ENCODE measurements at regions not wholly inside any gene's neighbourhood (a gene's known extent, or its start where the extent isn't known, plus 50 kb on each side); places are given as distances from the start of the nearest gene placed in this dataset.

DNA sequence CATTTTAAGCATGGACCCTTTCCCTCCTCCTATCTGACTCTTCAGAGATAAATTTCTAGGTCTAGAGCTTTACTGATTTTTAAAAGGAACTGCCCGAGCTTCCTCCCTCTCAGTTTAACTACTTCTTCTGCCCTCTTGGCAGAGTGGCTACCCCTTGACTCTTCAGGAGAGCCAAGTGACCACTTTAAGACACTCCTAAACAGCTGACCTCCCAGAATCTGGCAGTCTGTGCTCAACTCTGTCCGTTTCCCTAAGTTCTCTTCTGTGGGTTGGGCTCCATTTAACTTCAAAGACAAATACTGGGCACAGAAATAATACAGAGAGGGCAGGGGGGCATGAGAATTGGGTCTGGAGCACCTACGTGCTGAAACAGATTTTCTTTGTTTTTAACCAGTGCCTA lies 196.3 kb upstream of the FOXD3 start:
- DNase-seq, result no peak

DNA sequence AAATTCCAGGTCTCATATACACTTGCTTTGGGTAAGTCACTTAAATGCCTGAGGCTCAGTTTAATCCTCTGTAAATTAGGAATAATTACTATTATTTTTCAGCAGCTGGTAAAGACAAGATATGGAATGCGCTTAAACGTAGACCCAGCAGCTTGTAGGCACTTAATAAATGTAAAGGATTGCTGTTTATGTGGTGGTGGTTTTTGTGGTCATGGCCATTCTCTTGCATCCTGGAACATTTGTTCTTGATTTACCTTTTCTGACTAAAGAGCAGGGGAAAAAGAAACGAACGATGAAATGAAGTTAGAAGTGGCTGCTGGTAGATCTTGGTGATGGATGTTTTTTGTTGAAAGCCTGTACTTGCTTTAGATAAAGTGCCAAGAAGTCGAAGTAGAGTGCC lies 195.0 kb upstream of the FOXD3 start:
- peak; percentile 40 for DNase-seq

DNA sequence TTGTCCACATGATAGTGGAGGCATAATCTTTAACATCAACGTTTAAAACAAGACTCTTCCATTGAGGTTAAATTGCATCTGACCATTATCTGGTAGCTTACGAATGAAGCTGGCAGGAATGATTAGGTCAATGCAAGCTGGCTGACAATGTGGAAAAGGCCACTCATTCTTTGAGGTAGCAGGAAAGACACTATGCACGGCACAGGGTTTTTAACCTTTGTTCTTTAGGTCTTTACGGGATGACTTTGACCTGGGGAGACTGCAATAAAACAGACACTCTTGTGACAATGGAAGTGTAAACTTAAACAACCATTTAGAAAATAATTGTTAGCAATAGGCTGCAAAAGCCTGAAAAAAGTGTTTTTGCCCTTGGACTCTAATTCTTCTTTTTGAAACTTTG lies 193.8 kb upstream of the FOXD3 start:
- DNase-seq, result no peak

DNA sequence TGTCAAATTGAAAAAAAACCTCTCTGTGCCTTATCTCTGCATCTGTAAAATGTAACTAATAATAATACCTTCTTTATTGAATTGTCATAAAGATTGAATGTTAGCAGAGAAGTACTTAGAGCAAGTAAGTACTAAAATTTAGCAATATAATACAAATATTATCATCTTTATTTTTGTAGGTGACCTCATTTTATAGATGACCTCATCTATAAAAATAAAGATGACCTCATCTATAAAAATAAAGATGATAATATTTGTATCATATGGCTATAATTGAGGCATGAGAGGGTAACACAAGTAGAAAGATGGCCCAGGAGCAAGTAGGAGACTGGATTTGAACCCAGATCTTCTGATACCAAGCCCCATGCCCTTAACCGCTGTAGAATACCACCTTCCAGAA lies 193.2 kb upstream of the FOXD3 start:
- no peak for DNase-seq

DNA sequence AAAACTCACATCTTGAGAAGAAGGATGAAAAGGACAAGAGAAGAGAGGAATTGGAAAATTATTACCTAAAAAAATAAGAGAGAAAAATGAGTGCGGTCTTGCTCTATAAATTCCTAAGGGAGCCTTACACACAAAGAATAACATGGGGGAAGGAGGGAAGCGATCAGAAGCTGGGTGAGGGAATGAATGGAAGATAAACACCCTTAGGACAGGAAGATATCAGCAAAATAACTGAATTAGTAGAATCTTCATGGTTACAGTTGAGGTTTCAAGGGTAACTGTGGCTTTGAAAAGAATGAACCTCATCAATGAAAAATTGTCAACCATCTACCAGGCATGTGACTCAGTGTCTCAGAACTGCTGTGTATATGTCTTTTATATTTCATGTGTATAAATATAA lies 192.5 kb upstream of the FOXD3 start:
- DNase-seq, result no peak

DNA sequence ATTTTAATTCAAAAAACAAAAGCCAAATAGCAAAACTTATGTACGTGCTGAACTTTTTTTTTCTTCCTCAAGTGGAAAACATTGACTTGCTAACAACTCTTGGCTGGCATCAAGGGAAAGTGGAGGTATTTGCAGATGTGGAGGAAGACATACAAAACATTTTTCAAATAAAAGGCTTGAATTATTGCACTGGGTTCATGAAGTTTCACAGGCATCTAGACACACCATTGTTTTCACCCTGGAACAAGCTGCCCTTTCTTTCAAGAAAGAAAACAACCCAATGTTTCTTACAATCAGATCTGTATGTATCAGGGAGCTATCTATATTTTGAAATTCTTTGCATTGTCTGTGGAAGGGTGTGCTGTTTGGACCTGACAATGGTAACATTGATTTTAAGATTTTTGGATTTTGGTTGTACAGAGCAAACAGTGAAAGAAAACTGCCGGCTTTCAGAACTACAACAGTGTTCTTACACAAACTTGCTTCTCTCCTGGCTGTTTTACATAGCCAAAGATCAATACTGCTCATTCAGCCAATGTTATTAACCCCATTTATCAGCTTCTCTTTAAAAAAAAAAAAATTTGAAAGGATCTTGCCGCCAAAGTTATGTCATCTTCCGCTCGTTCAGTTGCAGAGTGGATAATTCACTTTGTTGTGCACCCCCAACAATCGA lies 187.7 kb upstream of the FOXD3 start:
- DNase-seq, result no peak

DNA sequence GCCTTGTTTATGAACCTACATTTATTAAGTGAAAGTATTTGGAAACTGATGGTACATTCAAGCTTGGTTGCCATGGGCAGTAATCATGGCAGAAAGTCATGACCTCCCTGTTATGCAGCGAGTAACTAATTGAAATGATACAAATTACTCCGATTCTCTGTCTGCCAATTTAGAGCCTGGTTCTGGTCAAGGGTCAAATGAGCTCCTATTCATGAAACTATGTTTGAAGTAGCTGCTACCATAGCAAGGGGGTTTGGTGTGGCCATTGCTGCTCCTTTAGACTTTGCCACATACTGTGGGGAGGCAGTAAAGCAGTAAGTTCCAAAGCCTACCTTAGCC lies 187.2 kb upstream of the FOXD3 start:
- DNase-seq, result no peak

DNA sequence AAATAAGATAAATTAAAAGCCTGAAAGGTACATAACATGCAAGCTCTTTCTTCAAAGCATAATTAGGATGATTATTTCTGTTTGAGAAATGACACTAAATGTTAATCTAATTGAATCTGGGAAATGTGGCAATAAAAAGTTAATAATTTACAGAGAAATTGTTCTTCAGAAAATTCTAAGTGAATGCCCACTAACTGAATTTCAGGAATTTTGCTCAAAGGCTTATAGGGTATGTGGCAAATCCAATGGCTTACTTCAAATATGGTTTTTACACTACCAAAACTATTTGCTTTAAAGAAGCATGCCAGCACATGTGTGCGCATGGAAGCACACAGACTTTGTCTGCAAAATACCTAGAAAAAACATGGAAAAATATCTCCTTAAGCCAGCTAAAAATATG lies 186.6 kb upstream of the FOXD3 start:
- no peak for DNase-seq

DNA sequence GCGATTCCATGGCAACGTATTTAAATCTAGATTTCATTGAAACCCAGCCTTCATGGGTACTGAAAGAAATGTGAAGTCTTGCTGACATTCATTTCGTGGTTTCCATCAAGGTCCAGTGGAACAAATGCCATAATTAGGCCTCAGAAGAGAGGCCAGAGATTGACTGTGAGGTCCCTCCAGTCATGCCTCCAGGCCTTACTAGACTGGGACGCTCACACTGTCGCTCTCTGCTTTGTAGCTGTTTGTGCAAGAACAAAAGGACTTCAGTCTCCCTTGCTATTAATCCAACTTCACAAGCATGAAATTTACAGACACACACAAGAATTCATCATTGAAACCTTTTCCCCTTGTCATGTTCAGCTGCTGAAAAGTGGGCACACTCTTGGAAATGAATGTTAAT lies 180.4 kb upstream of the FOXD3 start:
- DNase-seq, result no peak

DNA sequence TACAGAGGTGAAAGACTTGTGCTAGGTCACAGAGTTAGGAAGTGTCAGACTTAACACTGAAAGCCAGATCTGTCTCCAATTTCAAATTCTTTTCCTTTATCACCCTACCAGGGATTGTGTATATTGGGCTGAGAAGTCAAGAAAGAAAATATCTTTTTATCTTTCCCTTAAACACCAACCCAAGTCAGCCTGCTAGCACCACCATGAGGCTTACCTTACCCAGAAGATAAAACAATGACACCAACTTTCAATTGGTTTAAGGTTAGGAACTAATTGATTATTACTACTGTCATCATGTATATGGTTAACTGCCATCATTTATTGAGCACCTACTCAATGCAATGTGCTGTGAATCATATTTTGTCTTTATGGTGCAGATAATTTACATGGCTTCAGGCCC lies 178.9 kb upstream of the FOXD3 start:
- peak; percentile 5 for DNase-seq

DNA sequence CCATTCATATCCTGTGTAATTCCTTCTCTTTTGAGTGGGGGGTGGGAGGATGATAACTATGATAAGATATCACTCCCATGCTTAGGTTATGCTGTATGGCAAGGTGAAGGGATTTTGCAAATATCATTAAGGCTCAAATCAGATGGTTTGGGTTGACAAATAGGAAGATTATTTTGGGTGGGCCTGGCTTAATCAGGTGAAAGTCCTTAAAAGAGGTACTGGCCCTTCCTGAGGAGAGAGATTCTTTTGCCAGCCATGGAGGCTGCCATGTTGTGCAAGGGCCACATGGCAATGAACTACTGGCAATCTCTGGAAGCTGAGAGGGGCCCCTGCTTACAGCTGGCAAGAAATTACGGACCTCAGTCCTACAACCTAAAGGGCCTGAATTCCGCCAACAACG lies 174.6 kb upstream of the FOXD3 start:
- DNase-seq, result no peak

DNA sequence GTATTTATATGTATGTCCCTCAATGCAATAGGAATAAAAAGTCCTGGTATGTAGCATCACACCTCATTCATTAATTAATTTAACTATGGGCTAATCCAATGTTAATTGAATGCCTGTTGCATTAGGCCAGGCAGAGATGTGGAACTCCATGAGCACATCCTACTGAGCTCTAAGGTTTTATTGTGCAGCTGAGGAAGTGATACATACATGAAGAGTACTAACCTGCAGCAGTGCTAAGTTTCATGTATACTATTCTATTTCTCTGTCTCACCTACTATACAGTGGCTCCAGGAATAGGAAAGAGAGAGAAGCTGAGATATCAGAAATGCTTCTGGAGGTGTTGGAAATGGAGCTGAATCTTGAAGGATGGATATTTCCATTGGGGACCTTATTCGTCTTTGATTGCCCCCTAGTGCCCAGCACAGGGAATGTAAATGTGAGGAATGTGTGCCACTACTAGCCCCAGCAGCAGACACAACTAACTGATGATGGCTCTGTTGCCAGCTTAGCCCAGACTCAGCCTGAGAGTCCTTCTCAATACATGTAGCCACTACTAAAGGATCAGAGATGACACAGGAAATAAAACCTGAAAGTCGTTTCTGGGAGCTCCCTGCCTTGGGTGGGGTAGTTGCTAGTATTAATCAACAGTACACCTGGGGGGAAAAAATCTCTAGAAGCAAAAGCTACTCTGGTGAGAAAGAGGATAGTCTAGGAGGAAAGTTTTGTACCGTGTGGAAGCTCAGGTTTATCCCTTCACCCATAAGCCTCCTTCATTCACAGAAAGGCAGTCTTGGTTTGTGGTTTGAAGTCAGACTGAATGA lies 173.3 kb upstream of the FOXD3 start:
- DNase-seq, result peak; percentile 64

DNA sequence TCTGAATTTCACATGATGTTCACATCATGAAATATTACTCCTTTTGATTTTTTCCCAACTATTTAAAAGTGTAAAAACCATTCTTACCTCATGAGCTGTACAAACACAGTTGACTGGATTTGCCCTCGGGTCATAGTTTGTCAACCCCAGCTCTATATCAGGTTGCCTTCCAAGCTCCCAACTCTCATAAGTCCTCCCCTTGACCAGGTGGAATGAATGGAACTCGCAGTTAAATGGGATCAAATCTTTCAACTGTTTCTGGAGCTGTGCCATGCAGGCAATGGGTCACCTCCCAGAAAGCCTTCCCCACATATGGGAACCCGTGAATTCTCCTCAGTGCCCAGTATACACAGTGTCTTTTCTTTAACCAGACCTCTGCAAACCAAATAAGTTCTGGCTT lies 169.8 kb upstream of the FOXD3 start:
- no peak for DNase-seq

DNA sequence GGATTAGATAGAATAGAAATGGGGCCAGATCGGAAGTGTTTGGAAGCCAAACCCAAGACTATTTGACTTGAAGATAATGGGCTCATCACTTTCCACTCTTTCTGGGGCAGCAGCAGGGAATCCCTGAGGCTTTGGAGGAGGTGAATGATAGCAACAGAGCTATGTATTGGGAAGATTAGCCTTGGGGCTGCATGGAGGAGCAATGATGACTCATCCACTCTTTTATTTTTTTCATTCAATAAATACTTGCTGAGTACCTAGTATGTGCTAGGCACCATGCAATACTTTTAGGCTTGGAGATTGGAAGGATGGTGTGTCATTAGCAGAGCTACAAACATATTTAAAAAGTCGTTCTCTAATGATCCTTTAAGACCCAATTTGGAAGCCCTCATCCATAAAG lies 166.9 kb upstream of the FOXD3 start:
- DNase-seq, result no peak

DNA sequence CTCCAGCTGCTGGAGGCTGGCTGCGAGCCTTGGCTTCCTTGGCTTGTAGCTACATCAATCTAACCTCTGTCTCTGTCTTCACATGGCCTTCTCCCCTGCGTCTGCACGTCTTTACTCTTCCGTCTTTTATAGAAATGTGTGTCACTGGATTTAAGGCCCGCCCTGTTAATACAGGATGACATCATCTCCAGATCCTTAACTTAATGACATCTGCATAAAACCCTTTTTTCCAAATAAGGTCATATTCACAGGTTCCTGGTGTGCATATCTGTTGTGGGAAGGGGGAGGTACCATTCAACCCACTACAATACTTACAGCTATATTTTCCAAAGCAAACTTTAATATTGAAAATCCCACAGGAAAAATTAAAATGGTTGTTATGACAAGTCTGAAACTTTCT lies 165.3 kb upstream of the FOXD3 start:
- DNase-seq, result peak; percentile 13

DNA sequence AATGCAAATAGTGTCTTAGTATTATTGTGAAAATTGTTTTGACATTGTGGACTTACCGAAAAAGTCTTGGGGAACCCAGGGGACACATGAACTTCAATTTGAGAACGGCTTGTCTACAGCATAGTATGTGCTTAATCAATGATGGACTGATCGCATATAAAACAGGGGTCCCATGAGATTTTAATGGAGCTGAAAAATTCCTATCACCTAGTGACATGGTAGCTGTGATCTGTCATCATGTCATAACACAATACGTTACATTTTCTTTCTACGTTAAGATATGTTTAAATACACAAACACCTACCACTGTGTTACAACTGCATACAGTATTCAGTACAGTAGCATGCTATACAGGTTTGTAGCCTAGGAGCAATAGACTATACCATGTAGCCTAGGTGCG lies 153.3 kb upstream of the FOXD3 start:
- DNase-seq, result no peak

DNA sequence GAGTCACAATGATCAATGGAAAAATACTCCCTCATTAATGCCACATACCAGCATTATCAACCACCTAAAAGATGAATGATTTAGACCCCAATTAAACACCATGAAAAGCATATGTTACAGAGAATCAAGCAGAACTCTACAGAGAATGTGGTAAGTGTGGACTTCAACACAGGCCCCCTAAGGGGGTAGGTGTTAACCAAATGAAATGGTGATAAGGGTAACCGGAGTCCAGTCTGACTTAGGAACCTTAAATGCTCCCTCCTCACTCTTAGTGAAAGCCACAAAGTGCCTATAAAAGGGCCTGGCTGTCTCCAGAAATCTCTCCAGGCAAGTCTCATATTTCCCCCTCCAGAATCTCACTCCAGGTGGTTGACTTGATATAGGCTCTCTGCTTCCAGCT lies 149.2 kb upstream of the FOXD3 start:
- no peak for DNase-seq

DNA sequence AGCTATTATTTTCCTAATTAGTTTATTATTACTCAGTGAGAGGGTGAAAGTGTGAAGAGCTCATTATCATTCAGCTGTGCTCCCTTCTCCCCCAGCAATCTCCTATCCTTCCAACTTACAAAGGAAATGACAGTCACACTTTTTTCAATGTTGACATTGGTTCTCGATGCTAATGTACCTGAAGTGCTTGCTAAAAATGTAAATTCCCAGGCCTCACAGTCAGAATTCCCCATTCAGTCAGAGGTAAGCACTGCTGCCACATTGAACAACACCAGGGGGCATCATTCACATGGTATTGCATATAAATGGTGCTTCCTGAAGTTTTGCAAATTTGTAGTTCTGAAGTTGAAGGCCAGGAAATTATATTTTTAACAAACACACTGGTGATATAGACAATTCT lies 132.7 kb upstream of the FOXD3 start:
- DNase-seq, result peak; percentile 57

DNA sequence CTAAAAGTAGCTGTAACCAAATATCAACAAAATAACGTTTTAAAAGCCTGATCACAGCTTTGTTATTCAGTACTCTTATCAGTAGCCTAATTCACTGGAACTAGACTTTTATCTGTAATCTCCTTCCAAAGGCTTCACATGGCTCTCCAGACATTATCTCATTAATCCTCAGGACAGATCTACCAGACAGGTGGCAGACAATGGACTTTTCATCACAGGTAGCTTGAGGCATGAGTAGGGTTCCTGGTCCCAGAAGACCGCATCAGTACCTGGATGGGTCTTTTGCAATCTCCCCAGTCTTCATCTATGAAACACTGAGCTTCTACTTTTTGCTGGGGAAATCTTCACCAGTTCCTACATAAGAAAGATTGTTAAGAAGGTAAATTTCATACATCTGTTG lies 132.2 kb upstream of the FOXD3 start:
- DNase-seq, result no peak

DNA sequence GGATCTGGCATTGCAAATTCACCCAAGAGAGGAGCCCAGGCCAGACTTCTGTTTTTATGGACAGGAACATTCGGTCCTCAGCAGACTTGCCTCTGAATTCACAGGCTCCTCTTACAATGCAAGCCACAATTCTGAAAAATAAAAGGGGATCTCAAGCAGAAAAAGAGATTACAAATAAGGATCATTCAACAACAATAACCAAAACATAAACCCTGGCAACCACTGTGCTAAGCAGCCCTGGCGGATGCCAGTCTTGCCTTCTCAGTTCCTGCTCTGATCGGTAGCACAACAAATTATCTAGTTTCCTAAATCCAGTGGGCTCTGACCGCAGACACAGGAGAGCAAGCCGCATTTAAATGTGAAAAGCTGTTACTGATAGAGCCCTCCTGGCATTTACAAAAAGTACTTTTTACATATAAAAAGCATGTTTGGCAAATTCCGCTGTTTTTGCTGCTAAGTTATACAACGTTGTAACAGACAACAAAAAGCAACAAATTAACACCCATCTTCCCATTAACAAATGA lies 123.4 kb upstream of the FOXD3 start:
- DNase-seq, result no peak

DNA sequence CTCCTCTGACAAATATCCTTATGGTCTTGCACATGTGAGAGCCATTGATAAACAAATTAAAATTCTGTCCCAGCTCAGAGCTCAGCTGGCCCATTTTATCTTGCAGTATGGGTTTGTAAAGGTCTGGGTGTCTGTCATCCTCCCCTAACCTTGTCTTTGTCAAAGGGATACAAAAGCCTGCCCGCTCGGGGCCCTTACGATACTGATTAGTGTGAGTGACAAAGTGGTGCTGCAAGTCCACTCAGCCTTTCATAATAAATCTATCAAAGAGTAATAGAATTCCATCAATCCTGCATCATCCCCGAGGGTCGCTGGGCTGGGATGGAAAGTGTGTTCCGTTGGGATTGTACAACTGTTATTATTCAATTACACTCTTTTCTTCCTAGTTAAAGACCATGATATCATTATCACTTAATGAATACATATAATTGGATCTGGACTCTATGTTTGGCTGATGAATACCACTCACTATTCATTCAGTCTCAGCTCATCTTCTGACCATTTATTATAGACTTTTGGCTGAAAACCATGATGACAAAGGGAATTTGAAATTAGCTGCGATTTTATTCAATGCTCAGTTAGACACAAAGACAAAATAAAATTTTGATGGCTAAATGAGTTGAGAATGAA lies 122.5 kb upstream of the FOXD3 start:
- DNase-seq, result no peak

DNA sequence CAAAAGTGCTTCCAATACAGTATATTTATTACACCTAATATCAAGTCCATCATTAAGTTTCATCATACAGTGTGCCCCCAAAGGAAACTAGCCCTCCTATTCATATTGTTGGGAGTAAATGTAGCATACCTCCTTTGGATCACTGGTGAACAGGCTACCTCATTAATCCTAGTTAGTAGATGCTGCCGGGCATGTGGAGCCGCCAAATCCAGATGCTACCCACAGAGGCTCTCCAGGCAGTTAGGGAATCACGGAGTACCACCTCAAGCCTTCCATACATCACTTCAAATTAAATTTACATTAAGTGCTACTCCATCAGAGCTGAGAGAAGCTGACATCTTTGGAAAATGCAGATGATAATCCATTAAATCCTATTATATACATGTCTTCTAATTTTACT lies 121.7 kb upstream of the FOXD3 start:
- no peak for DNase-seq

DNA sequence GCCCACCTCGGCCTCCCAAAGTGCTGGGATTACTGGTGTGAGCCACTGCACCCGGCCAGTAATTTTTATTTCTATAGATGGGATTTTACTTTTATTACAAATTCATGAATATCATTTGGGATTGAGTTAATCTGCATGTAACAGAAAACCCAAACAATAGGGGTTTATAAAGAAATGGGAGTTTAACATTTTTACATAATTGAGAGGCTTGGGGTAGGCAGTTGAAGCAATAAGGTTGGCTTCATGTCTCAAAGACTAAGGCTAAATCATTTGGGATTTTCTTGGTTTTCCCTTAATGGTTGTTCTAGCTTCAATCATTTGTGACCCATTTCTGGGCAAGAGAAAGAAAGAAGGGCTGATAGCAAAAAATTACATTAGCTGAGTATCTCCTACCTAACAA lies 118.7 kb upstream of the FOXD3 start:
- no peak for DNase-seq

DNA sequence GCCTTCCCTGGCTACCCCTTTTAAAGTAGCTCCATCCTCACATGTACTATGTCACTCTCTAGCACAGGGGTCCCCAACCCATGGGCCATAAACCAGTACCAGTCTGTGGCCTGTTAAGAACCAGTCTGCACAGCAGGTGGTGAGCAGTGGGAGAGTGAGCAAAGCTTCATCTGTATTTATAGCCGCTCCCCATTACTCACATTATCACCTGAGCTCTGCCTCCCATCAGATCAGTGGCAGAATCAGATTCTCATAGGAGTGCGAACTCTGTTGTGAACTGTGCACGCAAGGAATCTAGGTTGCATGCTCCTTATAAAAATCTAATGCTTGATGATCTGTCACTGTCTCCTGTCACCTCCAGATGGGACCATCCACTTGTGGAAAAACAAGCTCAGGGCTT lies 116.6 kb upstream of the FOXD3 start:
- no peak for DNase-seq
